GM12878 (cell line): ENCODE measurements at regions not wholly inside any gene's neighbourhood (a gene's known extent, or its start where the extent isn't known, plus 50 kb on each side); places are given as distances from the start of the nearest gene placed in this dataset.

Experiments
- ATAC-seq: fragments of 200-7000 bp; cut with Tn5 transposase; 3 replicates; pipeline ENCODE4 v1.9.1; 2020; ENCODE audit warnings: mild to moderate bottlenecking, moderate library complexity
- BruUV-seq: library from RNA; stranded (reverse); fragments of 400-500 nt; replicated peaks from 2 replicates; lab custom pipeline; 2021; lab: Mats Ljungman, UMichigan
- CTCF ChIA-PET: fragments of 300-600 bp; sonication (Branson Sonifier 250); formaldehyde crosslinking; extraction: SDS; loops from one replicate; lab custom pipeline; 2021; ENCODE audit warnings: inconsistent platforms; lab: Yijun Ruan, JAX
- POLR2A ChIA-PET: fragments of 350-600 bp; formaldehyde crosslinking; extraction: SDS; loops from one replicate; lab custom pipeline; 2021; ENCODE audit warnings: inconsistent platforms; lab: Charles Lee
- RAD21 ChIA-PET: fragments of 300-600 bp; sonication (Branson Sonifier 250); formaldehyde crosslinking; loops from one replicate; lab custom pipeline; 2023; ENCODE audit warnings: antibody characterized with exemption; ENCODE audit not compliant: unreplicated experiment; lab: Charles Lee
- SMC1A ChIA-PET: fragments of 300-600 bp; sonication (Branson Sonifier 250); formaldehyde crosslinking; loops from one replicate; lab custom pipeline; 2023; ENCODE audit not compliant: unreplicated experiment, uncharacterized antibody; lab: Charles Lee
- DNase-seq: peaks from one replicate; pipeline ENCODE4 v3.0.0-alpha.2; 2011; ENCODE audit warnings: low read depth, low spot score
- FAIRE-seq: peaks from 3 replicates; lab custom pipeline; 2011; peaks lifted over from hg19 to GRCh38; lab: Jason Lieb, UNC
- H2AFZ ChIP-seq: 2 replicates; pipeline ENCODE4 v1.6.0; 2011; ENCODE audit warnings: low read depth, low read length, control low read depth; ENCODE audit not compliant: control insufficient read depth
- H3K27ac ChIP-seq: 2 replicates; pipeline ENCODE4 v1.5.1; 2011; ENCODE audit warnings: control low read depth; ENCODE audit not compliant: control insufficient read depth, insufficient read depth
- H3K27me3 ChIP-seq, 2 experiments: replicated peaks in 1 of 2; 2 replicates each; pipeline versions ENCODE4 v1.6.0 to v1.6.1; 2011; ENCODE audit warnings: low read length in 1 of 2; ENCODE audit not compliant: control insufficient read depth in 2 of 2, insufficient read depth in 2 of 2
- H3K36me3 ChIP-seq, 2 experiments: 2 replicates each; pipeline ENCODE4 v1.5.1; 2011; ENCODE audit warnings: low read length in 1 of 2; ENCODE audit not compliant: control insufficient read depth in 2 of 2, insufficient read depth in 2 of 2
- H3K4me1 ChIP-seq: 2 replicates; pipeline ENCODE4 v1.6.1; 2011; ENCODE audit warnings: mild to moderate bottlenecking, low read length, moderate library complexity, mixed read lengths; ENCODE audit not compliant: control insufficient read depth, insufficient read depth
- H3K4me2 ChIP-seq: 2 replicates; pipeline ENCODE4 v1.6.0; 2011; ENCODE audit warnings: control low read depth; ENCODE audit not compliant: control insufficient read depth, insufficient read depth
- H3K4me3 ChIP-seq: fragments of 200-600 bp; sonication (generic); 2 replicates; pipeline ENCODE4 v1.5.1; 2016
- H3K79me2 ChIP-seq: 2 replicates; pipeline ENCODE4 v1.6.0; 2011; ENCODE audit warnings: low read length; ENCODE audit not compliant: control insufficient read depth, insufficient read depth
- H3K9ac ChIP-seq: 2 replicates; pipeline ENCODE4 v1.8.0; 2011; ENCODE audit warnings: low read length, control low read depth, mixed read lengths; ENCODE audit not compliant: control insufficient read depth, insufficient read depth
- H3K9me3 ChIP-seq: replicated peaks from 3 replicates; pipeline ENCODE4 v1.5.1; 2011; ENCODE audit warnings: mild to moderate bottlenecking, low read length; ENCODE audit not compliant: control insufficient read depth, insufficient read depth
- H4K20me1 ChIP-seq: 2 replicates; pipeline ENCODE4 v1.6.0; 2011; ENCODE audit not compliant: control insufficient read depth, insufficient read depth
- BRCA1 ChIP-seq: IDR thresholded peaks from 2 replicates; pipeline ENCODE4 v1.6.1; 2011; ENCODE audit warnings: low read depth, low read length, improper control_type of control experiment
- ESRRA ChIP-seq: IDR thresholded peaks from 2 replicates; pipeline ENCODE4 v1.6.1; 2012; ENCODE audit warnings: mild to moderate bottlenecking, low read length, improper control_type of control experiment
- HDAC6 ChIP-seq: fragments of 200-600 bp; sonication (generic); IDR thresholded peaks from one replicate; pipeline ENCODE4 v1.8.0; 2017; ENCODE audit warnings: antibody characterized with exemption; ENCODE audit not compliant: unreplicated experiment
- ZBTB40 ChIP-seq: fragments of 450-650 bp; IDR thresholded peaks from 2 replicates; pipeline ENCODE4 v1.6.1; 2016; ENCODE audit warnings: mild to moderate bottlenecking, moderate library complexity, borderline replicate concordance
- WGBS: methylation state at CpG from one replicate; pipeline ENCODE4 v1.1.6; 2016; ENCODE audit warnings: low lambda C conversion rate; ENCODE audit not compliant: insufficient replicate concordance, insufficient coverage; ENCODE audit errors: missing lambda C conversion rate; 5-methylcytosine and 5-hydroxymethylcytosine counted together
- in situ Hi-C: fragments of 300-500 bp; cut with MboI; formaldehyde crosslinking; loops from 9 replicates; pipeline ENCODE4 v1.14.3; 2018; ENCODE audit warnings: mixed read lengths
- intact Hi-C: fragments of 100-400 bp; cut with micrococcal nuclease; formaldehyde crosslinking; loops from one replicate; pipeline ENCODE4 v1.14.2; 2022; ENCODE audit not compliant: unreplicated experiment

- H3K9me3 ChIP-seq = no peaks in the 10 kb centered on the region
- H4K20me1 ChIP-seq = no peaks in the 10 kb centered on the region
- in situ Hi-C loops (loop anchor here (5.0 kb wide), 3 partner anchors 258 to 382 kb away; no protein-coding TSS in a partner anchor), intact Hi-C loops (loop anchor here (1.0 to 5.0 kb wide), 2 partner anchors 232 to 256 kb away; partner anchors contain the start of gene ABCA1)
- H3K79me2 ChIP-seq = no peaks in the 10 kb centered on the region
- H2AFZ ChIP-seq = no peak overlapping the region
- BruUV-seq = no TSS peak
- ATAC-seq (no peak), FAIRE-seq (no peak)
- no peaks in the 10 kb centered on the region for H3K36me3 ChIP-seq
- peak; percentile 53 for TF ChIP-seq ZBTB40
- TF ChIP-seq HDAC6 = no peak
- TF ChIP-seq BRCA1 = no peak
- no peak for TF ChIP-seq ESRRA
- TF ChIP-seq, all 136 proteins: peak for 1
- H3K27me3 ChIP-seq = no peaks in the 10 kb centered on the region
- H3K4me2 ChIP-seq = no peak overlapping the region
- ChIA-PET RAD21 (interaction anchor here (1.2 to 2.7 kb wide), 4 partner anchors 253 to 378 kb away, joined by 3 to 17 read pairs (median 8); no protein-coding TSS in a partner anchor), CTCF (interaction anchor here (0.6 to 4.4 kb wide), 16 partner anchors 8 to 477 kb away, joined by 3 to 52 read pairs (median 4); no protein-coding TSS in a partner anchor), POLR2A (no interaction called here), SMC1A (interaction anchor here (0.6 to 2.7 kb wide), 6 partner anchors 240 to 454 kb away, joined by 3 to 15 read pairs (median 4); no protein-coding TSS in a partner anchor)
- no peaks in the 10 kb centered on the region for H3K4me1 ChIP-seq
- no peak for DNase-seq
- 32% methylated on average over 5 of the region's 5 CpGs for WGBS
- H3K27ac ChIP-seq = no peak overlapping the region
- no peak overlapping the region for H3K4me3 ChIP-seq
- H3K9ac ChIP-seq = no peak overlapping the region
Observed at GRCh38 chr9:105158898-105159297, 85.6 kb upstream of the SLC44A1 start.
